LoVo (cell line): ENCODE measurements at regions not wholly inside any gene's neighbourhood (a gene's known extent, or its start where the extent isn't known, plus 50 kb on each side); places are given as distances from the start of the nearest gene placed in this dataset.
"Not testable (repeated sequence)": the region's sequence is repeated elsewhere in the genome, so short reads cannot be mapped to it uniquely, and the experiment has no call there.

Experiments used
- DNase-seq: peaks from one replicate; pipeline ENCODE4 v3.0.0-alpha.2; 2016; ENCODE audit warnings: low spot score

- no peak for DNase-seq
Observed at GRCh38 chr7:8809320-8809719, 375.9 kb downstream of the NXPH1 start.

- no peak for DNase-seq
Observed at GRCh38 chr7:8817448-8818036, 384.1 kb downstream of the NXPH1 start.

GRCh38 chr7:8818406-8818805 lies 385.0 kb downstream of the NXPH1 start:
- no peak for DNase-seq

- no peak for DNase-seq
Observed at GRCh38 chr7:8822595-8822994, 389.2 kb downstream of the NXPH1 start.

GRCh38 chr7:8823486-8823885 lies 390.1 kb downstream of the NXPH1 start:
- DNase-seq, result no peak

- no peak for DNase-seq
Observed at GRCh38 chr7:8827329-8827728, 393.9 kb downstream of the NXPH1 start.

- no peak for DNase-seq
Observed at GRCh38 chr7:8829100-8829499, 395.7 kb downstream of the NXPH1 start.

- DNase-seq, result no peak
Observed at GRCh38 chr7:8831376-8831775, 398.0 kb downstream of the NXPH1 start.

GRCh38 chr7:8833355-8833754 lies 399.9 kb downstream of the NXPH1 start:
- DNase-seq, result no peak

GRCh38 chr7:8841171-8841570 lies 407.8 kb downstream of the NXPH1 start:
- no peak for DNase-seq

- no peak for DNase-seq
Observed at GRCh38 chr7:8871716-8872115, 438.3 kb downstream of the NXPH1 start.

GRCh38 chr7:8881916-8882315 lies 448.5 kb downstream of the NXPH1 start:
- no peak for DNase-seq

GRCh38 chr7:8885480-8886000 lies 452.1 kb downstream of the NXPH1 start:
- DNase-seq, result no peak

- not testable (repeated sequence) for DNase-seq
Observed at GRCh38 chr7:8890346-8890745, 456.9 kb downstream of the NXPH1 start.

- DNase-seq, result no peak
Observed at GRCh38 chr7:8893775-8894174, 460.4 kb downstream of the NXPH1 start.

- DNase-seq, result no peak
Observed at GRCh38 chr7:8906396-8907075, 473.1 kb downstream of the NXPH1 start.

GRCh38 chr7:8908889-8909288 lies 475.5 kb downstream of the NXPH1 start:
- DNase-seq, result no peak

- no peak for DNase-seq
Observed at GRCh38 chr7:8913682-8914081, 480.3 kb downstream of the NXPH1 start.

GRCh38 chr7:8921807-8922206 lies 488.4 kb downstream of the NXPH1 start:
- DNase-seq, result no peak

- no peak for DNase-seq
Observed at GRCh38 chr7:8922726-8923125, 489.3 kb downstream of the NXPH1 start.

- DNase-seq, result no peak
Observed at GRCh38 chr7:8923164-8923806, 489.9 kb downstream of the NXPH1 start.

GRCh38 chr7:8931906-8932646 lies 498.7 kb downstream of the NXPH1 start:
- DNase-seq, result no peak

GRCh38 chr7:8932751-8933150 lies 499.3 kb downstream of the NXPH1 start:
- DNase-seq, result no peak
